Body of pancreas (tissue), 4 donors: ENCODE measurements at regions not wholly inside any gene's neighbourhood (a gene's known extent, or its start where the extent isn't known, plus 50 kb on each side); places are given as distances from the start of the nearest gene placed in this dataset.

Experiments used
- POLR2A ChIP-seq, 3 donors: fragments of 450-650 bp; IDR thresholded peaks; one replicate each; pipeline ENCODE4 v1.6.1; 2016; ENCODE audit warnings: antibody characterized with exemption in 3 of 3, mild to moderate bottlenecking in 2 of 3
- TF ChIP-seq, protein P1 (sequence below), 7 experiments: fragments of 450-650 bp in 4 of 7; fragments of 200-600 bp in 3 of 7; sonication (generic) in 3 of 7; IDR thresholded peaks; one replicate each; pipeline ENCODE4 v1.5.1; 2016 to 2019; ENCODE audit warnings: antibody characterized with exemption in 7 of 7

DNA sequence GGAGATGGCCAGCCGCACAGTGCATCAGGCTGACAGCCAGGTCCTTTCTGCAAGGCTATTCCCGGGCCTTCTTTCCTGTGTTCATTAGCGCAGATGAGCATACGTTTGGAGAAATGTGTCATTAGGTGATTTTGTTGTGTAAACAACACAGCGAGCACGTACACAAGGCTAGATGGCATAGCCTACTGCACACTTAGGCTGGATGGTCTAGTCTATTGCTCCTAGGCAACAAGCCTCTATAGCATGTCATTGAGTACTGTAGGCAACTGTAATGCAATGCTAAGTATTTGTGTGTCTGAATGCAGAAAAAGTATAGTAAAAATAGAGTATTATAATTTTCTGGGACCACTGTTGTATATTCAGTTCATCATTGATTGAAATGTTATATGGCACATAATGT lies 50.9 kb upstream of the PHLPP1 start:
- no peak for TF ChIP-seq POLR2A (IDR thresholded peaks at IDR 0.05)
- TF ChIP-seq, protein P1, sequence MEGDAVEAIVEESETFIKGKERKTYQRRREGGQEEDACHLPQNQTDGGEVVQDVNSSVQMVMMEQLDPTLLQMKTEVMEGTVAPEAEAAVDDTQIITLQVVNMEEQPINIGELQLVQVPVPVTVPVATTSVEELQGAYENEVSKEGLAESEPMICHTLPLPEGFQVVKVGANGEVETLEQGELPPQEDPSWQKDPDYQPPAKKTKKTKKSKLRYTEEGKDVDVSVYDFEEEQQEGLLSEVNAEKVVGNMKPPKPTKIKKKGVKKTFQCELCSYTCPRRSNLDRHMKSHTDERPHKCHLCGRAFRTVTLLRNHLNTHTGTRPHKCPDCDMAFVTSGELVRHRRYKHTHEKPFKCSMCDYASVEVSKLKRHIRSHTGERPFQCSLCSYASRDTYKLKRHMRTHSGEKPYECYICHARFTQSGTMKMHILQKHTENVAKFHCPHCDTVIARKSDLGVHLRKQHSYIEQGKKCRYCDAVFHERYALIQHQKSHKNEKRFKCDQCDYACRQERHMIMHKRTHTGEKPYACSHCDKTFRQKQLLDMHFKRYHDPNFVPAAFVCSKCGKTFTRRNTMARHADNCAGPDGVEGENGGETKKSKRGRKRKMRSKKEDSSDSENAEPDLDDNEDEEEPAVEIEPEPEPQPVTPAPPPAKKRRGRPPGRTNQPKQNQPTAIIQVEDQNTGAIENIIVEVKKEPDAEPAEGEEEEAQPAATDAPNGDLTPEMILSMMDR (IDR thresholded peaks at IDR 0.05), result no peak
